CD4-positive, alpha-beta T cell treated with Interleukin-6 at 100 ng/mL for 8 hours (primary cell): ENCODE measurements at regions not wholly inside any gene's neighbourhood (a gene's known extent, or its start where the extent isn't known, plus 50 kb on each side); places are given as distances from the start of the nearest gene placed in this dataset.
"Not testable (repeated sequence)": the region's sequence is repeated elsewhere in the genome, so short reads cannot be mapped to it uniquely, and the experiment has no call there.

Experiments
- DNase-seq: peaks from one replicate; pipeline ENCODE4 v3.0.0-alpha.2; 2020; ENCODE audit warnings: mixed read lengths, low spot score

GRCh38 chr2:133624551-133624950 lies 56.3 kb upstream of the NCKAP5 start:
- no peak for DNase-seq

- DNase-seq: no peak
Measured at GRCh38 chr2:133627741-133628140, 59.5 kb upstream of the NCKAP5 start.

GRCh38 chr2:133633309-133633708 lies 65.0 kb upstream of the NCKAP5 start:
- no peak for DNase-seq

- DNase-seq: no peak
Measured at GRCh38 chr2:133633881-133634409, 65.7 kb upstream of the NCKAP5 start.

GRCh38 chr2:133635131-133635530 lies 66.9 kb upstream of the NCKAP5 start:
- no peak for DNase-seq

- no peak for DNase-seq
Measured at GRCh38 chr2:133636287-133636686, 68.0 kb upstream of the NCKAP5 start.

GRCh38 chr2:133640103-133640502 lies 71.8 kb upstream of the NCKAP5 start:
- no peak for DNase-seq

- no peak for DNase-seq
Measured at GRCh38 chr2:133641497-133641896, 73.2 kb upstream of the NCKAP5 start.

- DNase-seq: no peak
Measured at GRCh38 chr2:133641942-133642725, 73.9 kb upstream of the NCKAP5 start.

GRCh38 chr2:133642791-133643191 lies 74.5 kb upstream of the NCKAP5 start:
- DNase-seq: no peak

- DNase-seq: no peak
Measured at GRCh38 chr2:133643863-133644262, 75.6 kb upstream of the NCKAP5 start.

GRCh38 chr2:133644846-133645245 lies 76.6 kb upstream of the NCKAP5 start:
- no peak for DNase-seq

GRCh38 chr2:133647386-133647785 lies 79.1 kb upstream of the NCKAP5 start:
- DNase-seq: not testable (repeated sequence)

GRCh38 chr2:133651861-133652260 lies 83.6 kb upstream of the NCKAP5 start:
- no peak for DNase-seq

- DNase-seq: no peak
Measured at GRCh38 chr2:133652398-133652797, 84.1 kb upstream of the NCKAP5 start.

GRCh38 chr2:133653056-133653455 lies 84.8 kb upstream of the NCKAP5 start:
- no peak for DNase-seq

- no peak for DNase-seq
Measured at GRCh38 chr2:133654949-133655348, 86.7 kb upstream of the NCKAP5 start.

- no peak for DNase-seq
Measured at GRCh38 chr2:133655610-133656009, 87.3 kb upstream of the NCKAP5 start.

- DNase-seq: no peak
Measured at GRCh38 chr2:133657591-133657990, 89.3 kb upstream of the NCKAP5 start.

GRCh38 chr2:133658020-133658903 lies 90.0 kb upstream of the NCKAP5 start:
- DNase-seq: no peak

- DNase-seq: no peak
Measured at GRCh38 chr2:133660510-133660909, 92.2 kb upstream of the NCKAP5 start.

GRCh38 chr2:133661392-133661791 lies 93.1 kb upstream of the NCKAP5 start:
- no peak for DNase-seq

GRCh38 chr2:133666621-133667020 lies 98.4 kb upstream of the NCKAP5 start:
- no peak for DNase-seq
